GM21447 (cell line): ENCODE measurements at regions not wholly inside any gene's neighbourhood (a gene's known extent, or its start where the extent isn't known, plus 50 kb on each side); places are given as distances from the start of the nearest gene placed in this dataset.
A peak's percentile ranks its signal among the peaks of the same experiment; 100 is the strongest.
"Not testable (repeated sequence)": the region's sequence is repeated elsewhere in the genome, so short reads cannot be mapped to it uniquely, and the experiment has no call there.

Source experiments
- ATAC-seq: cut with Tn5 transposase; IDR thresholded peaks from one replicate; pipeline ENCODE4 v1.9.1; 2021; ENCODE audit not compliant: unreplicated experiment

DNA sequence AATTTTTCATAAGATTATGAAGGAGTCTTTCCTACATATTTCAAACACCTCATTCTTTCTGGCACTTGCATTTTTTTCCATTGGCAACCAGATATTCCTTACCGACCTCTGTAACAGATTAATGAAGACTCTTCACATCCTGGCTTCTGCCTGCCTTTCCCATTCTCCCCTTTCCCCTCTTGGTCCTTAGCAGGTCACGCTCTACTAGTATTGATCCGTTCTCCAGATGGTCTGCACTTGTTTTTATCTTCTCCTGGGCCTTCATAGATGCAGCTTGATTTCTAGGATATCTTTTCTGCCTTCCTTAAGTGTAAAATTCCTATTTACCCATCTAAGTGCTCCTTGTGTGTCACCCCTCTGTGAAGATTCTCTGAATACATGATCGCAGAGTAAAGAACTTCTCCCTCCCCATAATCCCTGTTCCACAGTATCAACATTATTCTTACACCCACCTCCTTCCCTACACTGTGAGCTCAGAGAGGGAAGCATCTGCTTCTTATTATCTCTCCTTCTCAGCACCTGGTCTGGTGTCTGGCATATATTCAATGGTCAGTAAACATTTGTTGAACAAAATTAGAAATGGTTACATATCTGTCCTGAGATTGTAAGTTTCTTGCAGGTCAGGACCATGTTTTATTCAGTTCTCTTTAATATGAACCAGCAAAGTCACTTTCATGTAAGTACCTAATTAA lies 654.2 kb downstream of the REEP3 start:
- no peak for ATAC-seq

DNA sequence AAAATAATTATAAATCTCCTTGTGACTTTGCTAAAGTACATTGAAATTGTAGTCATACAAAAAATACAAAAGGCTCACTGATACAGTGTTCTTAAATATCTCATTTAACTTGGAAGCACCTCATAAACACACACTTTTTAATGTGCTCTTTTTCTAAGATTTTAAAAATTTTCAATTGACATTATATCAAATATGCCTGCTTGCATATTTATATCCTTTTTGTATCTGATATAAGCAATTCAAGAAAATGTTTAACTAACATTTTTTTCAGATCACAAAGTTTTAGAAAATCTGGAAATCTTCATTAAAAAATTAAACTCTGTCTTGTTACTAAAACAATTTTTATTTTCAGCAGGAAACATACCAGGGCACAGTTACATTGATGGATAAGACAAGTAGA lies 661.5 kb downstream of the REEP3 start:
- ATAC-seq: no peak

DNA sequence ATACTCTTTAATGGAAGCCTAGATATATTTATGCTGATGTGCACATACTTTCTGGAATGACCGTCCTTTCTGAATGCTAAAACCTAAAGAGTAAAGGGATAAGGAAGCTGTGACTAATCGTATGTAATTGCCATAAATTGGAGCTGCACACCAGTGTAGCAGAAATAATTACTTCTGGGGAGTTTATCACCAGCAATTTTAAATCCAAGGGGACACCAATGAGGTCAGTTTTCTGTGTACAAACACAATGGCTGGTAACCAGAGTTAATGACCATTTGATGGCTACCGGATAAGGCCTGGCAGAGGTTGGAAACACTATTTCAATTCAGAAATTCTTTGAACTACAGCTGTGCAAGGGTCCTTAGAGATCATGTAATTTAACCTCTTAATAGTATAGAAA lies 670.1 kb downstream of the REEP3 start:
- ATAC-seq: no peak

DNA sequence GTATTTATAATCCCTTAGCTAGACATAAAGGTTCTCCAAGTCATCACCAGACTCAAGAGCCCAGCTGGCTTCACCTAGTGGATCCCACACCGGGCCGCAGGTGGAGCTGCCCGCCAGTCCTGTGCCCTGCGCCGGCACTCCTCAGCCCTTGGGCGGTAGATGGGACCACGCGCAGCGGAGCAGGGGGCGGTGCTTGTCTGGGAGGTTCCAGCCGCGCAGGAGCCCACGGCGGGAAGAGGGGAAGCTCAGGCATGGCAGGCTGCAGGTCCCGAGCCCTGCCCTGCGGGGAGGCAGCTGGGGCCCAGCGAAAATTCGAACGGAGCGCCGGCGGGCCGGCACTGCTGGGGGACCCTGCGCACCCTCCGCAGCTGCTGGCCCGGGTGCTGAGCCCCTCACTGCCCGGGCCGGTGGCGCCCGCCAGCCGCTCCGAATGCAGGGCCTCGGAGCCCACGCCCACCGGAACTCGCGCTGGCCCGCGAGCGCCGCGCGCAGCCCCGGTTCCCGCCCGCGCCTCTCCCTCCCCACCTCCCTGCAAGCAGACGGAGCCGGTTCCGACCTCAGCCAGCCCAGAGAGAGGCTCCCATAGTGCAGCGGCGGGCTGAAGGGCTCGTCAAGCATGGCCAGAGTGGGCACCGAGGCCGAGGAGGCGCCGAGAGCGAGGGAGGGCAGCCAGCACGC lies 675.6 kb downstream of the REEP3 start:
- no peak for ATAC-seq

DNA sequence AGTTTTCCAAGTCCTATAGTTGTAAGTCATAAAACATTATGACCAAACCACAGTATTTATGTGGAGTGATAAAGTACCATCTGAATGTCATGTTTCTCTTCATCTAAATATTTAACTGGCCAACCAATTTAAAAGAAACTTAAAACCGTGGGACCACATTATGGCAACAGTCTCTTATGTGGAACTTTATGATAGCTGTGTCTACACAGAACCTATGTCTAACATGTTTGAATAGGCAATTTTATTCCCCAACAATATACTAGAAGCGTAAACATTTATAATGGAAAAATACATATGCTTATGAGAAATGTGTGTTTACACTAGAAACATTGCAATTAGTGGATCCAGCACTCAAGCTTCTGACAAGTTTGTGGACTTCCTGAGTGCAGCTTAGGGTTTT lies 680.7 kb downstream of the REEP3 start:
- ATAC-seq: no peak

DNA sequence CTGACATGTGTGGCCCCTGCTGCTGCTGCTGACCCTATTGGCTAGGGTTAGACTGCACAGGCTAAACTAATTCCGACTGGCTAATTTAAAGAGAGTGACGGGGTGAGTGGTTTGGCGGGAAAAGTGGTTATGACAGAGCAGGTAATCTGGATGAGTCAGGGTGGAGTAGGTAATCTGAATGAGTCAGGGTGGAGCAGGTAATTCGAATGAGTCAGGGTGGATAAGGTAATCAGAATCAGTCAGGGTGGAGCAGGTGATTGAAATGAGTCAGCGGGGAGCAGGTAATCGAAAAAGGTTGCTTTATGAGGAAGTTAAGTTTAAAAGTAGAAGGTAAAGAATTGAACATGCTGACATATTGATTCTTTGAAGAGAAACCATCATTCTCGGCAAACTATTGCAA lies 683.3 kb downstream of the REEP3 start:
- ATAC-seq: not testable (repeated sequence)

DNA sequence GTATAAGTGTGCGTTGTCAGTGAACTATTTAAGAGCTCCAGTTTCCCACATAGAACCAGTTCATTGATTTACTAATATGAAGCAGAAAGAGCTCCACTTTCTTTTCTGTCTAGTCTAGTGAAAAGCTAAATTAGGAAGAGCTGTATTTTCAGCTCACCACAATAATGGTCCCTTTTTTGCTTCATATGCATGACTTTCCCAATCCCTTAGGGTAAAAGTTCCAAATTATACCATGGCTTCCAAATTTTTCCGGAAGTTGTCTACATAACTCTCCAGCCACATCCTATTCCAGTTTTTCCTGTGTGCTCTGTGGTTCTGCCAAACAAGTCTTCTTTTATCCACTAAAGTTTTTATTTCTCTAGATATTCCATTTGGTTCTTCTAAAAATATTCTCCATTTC lies 685.2 kb downstream of the REEP3 start:
- no peak for ATAC-seq

DNA sequence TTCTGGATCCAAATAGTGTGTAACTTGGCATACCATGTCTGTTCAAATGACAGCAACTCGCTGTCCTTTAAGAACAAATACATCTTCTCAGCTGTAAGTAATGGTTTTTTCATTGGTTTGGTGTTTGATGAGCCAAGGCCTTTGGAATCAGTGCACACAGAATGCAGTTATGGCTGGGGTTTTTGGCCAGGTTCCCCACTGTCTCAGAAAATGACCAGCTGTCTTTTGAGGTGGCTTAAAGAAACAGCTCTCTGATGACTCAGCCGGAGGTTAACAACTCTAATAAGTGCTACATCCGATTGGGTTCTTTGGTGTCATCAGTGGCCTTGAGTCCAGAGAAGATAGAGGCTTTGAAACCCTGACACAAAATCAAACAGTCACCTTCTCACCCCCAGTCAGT lies 688.4 kb downstream of the REEP3 start:
- no peak for ATAC-seq

DNA sequence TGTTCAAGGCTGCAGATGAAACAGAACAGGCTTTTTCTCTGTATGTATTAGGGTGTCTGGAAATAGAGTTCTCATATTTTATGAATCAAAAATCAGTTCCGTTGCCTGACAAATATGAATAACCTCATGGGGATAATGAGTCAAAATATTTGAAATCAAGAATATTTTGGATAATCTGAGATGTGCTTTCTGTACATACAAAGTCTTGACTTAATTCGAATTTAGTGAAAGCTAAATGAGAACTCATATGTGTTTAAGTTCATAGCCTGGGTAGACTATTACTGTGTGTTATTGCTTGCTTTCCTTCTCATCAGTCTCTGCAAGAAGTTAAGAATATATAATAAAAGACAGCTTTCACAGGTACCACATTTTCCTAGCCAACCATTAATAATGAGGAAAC lies 689.0 kb downstream of the REEP3 start:
- no peak for ATAC-seq

DNA sequence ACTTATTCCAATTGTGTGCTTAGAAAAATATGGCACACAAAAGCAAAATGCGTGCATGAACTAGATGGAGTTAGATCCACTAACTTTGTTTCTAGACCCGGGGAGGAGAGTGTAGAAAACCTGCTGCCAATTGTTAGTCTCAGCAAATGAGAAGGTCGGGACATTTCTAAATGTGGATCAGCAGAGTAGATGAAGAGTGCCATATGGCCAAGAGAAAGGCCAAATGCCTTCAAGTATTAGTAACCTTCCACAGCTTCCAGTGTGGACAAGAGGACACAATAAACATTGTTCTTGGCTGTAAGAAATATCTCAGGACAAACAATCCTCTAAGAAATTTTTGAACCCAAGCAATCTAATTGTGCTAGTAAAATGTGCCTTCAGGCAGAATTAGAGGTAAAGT lies 690.3 kb downstream of the REEP3 start:
- ATAC-seq: no peak

DNA sequence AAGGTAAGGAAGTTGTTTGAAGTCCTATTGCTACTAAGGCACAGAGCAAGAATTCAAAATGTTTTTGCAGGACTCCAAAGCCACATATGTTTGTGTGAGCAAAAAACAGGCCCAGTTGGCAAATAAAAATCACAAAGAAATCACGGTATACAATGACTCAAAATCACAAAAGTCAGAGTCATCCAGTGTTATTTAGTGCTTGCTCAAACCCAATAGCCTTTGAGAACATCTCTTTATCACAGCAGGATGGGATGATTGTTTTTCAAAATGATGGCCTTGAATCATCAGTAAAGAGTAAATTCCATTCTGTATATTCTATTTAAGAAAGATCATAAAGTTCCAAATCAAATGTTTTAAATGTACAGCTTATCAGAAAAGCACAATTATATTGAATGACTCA lies 693.9 kb downstream of the REEP3 start:
- no peak for ATAC-seq

DNA sequence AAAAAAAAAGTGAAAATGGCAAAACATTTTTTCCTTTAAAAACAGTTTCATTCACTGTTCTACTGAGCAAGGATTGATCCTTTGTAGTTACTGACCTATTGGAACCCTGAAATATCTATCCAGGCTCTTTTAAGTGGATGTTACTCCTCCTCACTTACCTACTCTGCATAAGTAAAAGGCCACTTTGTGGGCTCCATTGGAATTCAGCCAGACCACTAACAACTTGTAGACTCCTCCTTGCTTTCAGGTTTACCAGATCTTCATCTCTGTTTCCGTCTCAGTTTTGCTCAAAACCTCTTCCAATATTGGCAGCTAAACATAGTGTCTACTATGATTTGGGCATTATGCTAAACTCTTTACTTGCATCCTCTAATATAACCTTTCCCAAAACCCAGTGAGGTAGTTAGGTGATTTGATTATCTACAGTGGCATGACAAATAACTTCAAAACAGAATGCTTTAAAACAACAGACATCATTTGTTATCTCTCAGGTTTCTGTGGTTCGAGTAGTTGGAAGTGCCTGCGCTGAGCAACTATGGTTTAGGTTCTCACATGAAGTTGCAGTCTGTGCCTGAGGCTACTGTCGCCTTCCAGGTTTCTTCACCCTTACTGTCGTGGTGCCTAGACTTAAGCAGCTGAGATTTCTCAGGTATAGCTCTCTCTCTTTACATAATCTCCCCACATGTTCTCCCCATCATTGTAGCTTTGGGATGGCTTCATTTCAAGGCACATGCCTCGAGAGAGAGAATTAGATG lies 698.2 kb downstream of the REEP3 start:
- ATAC-seq: no peak

DNA sequence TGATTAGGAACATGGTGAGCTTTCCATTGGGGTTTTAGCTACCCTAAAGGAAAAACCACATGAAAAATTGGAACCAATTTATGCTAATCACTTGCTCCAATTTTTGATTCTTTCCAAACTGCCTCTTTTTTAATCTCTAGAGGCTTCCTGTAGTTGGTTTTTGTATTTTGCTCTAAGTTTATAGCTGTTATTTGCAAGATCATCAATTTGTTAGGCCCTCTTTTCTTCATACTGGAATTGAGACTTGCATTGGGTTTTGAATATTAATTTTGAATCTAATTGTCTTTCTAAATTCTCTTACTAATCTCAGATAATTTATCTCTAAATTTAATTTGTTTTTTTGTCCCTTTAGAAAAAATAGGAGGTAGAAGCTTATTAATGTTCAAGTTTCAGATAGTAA lies 713.3 kb downstream of the REEP3 start:
- ATAC-seq: no peak

DNA sequence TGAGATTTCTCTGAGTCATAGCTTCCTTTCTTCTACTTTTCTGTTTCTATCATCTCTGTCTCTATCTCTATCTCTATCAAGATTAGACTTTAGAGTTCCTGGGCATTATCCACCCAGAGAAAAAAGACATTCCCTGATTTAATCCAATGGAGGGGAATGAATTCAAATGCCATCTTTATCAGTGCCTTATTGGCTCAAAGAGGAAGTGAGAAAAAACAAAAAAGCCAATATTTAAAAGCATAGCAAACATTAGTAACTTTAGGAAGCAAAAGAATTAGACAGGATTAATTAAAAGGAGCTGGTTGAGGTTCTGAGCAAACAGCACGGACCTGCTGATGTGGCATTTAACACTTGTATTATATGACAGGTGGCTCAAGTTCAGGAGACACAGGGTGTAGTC lies 736.5 kb downstream of the REEP3 start:
- ATAC-seq: no peak

DNA sequence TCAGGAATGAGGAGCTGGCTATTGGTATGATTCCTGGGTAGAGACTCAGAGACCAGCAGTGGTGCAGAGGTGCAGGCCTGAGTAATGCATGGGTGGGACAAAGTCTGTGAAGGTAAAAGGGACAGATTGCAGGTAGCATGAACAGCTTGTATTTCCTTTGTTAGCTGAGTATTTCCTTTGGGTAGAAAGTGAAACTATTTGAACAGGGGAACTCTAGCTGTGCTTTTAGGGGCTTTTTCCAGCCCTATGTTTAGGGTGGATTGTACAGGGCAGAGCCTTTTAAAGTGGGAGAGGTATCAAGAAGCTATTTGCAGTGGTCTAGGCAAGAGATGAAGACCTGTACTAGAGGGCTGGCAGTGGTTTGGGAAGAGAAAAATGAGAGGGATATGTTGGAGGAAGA lies 739.9 kb downstream of the REEP3 start:
- peak; percentile 89 for ATAC-seq

DNA sequence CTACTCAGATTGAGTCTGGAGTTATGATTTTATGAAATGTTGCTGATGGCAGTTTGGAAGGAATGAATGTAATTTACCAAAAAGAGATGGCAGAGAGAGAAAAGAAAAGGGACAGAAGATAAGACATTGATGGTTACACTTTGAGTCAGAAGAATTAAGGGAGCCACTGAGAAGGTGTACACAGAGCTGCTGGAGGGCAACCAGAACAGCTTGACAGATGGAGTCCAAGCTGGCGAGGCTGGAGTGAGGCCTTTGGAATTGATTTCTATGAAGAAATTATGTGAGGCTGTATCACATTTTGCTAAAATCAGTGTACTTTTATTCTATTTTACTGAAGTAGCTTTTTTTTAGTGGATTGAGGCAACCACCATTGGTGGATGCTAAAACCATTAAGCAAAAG lies 740.5 kb downstream of the REEP3 start:
- ATAC-seq: no peak

DNA sequence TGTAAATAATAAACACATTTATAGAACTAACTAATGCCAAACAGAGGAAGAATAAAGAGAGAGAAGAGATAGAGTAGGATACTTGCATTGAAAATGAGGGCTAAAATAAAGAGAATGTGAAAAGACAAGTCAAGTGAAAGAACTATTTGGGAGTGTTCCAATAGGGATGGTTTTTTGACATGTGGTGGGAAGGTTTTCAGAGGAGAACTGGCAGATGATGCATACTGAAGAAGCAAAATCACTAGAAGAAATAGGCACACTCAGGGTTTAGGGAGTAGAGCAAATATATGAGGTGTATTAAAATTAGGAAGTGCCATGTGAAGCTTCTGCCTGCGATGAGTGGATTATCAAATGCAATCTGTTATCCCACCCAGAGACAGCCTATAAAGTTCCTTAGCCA lies 744.8 kb downstream of the REEP3 start:
- ATAC-seq: no peak

DNA sequence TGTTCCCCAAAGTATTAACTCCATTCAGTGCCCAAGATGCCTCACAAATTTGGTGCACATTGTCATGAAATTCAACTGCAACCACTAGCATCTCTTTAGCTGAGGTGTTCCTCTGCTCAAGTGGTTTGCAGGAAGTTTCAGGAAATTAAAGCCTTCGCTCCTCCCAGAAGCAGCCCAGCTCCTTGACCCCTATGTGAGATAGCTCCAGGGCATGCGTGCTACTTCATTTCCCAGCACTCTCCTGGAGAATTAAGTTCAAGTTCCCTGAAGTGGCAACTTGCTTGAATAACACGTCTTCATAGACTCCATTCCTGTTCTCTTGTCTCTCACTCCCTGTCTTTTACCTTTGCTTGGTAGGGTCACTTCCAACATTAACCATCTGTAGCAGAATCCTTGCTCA lies 750.3 kb downstream of the REEP3 start:
- no peak for ATAC-seq

DNA sequence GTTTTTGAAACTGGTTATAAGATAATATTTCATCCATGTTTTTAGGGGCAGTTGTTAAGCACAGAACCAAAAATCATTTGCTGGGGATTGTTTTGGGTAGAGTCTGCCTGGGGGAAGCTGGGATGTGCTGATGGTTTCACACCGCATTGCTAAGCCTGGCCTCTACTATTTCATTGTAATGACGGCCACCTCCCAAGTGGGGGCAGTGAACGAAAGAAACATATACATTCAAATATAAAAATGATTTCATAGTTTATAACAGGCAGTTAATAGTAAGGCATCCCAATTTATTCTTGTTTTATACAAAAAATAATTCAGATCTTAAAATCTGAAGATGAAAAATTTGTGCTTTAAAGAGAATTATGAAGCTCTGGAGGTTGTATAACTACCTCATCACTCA lies 750.8 kb downstream of the REEP3 start:
- ATAC-seq: no peak

DNA sequence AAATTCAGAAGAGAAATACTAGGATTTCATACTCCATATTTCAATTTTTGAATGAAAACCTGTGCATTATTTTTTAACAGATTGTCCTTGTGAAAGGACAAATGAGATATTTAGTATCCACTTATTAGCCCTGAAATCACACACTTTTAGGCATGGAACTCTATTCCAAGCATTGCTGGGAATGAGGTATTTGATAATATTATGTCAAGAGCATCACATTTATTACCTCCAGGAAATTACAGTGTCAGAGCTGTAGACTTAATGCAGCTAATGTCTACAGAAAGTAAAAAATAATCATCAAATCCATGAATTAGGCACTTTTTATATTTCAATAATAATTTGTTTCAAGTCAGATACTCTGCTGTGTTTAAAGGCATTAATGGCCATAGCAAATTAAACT lies 753.8 kb downstream of the REEP3 start:
- no peak for ATAC-seq

DNA sequence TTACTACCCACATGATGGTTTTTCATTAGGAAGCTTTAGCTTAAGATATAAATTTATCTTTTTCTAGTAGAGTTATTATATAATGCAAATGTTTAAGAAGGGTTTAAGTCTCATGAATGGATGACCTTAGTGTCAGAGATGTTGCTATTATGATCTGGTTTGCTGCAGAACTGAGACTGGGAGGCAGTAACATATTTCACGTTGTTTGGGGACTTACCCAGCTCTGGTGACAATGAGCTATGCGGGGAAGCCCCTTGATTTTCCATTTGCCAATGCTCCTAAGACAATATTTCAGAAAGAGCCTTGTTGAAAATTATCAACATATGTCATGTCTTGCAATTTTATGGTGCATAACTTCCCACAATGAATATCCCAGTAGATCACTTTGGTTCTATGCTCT lies 754.6 kb downstream of the REEP3 start:
- ATAC-seq: peak; percentile 69

DNA sequence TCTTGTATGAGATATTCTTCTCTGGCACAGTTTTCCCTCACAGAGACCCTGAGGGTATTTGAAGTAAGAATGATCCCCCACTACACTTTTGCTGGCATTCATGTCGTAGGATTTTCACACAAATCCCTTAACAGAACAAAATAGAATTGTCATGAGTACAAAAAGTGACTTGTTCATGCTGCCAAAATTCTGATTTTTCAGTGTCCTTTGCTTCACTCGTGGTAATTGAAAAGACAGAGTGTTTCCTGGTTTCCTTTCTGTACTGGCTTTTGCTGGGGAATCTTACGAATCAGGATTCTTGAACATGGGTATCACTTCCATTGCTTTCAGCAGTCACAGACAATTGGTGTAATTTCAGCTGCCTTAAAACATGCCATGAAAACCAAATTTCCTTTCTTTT lies 756.3 kb downstream of the REEP3 start:
- ATAC-seq: no peak
